H1 (cell line): ENCODE measurements at regions not wholly inside any gene's neighbourhood (a gene's known extent, or its start where the extent isn't known, plus 50 kb on each side); places are given as distances from the start of the nearest gene placed in this dataset.
A peak's percentile ranks its signal among the peaks of the same experiment; 100 is the strongest.

Source experiments
- CTCF ChIA-PET: fragments of 300-600 bp; sonication (Branson Sonifier 250); formaldehyde crosslinking; loops from one replicate; lab custom pipeline; 2021; ENCODE audit not compliant: partially characterized antibody; lab: Charles Lee
- POLR2A ChIA-PET: fragments of 300-600 bp; sonication (Branson Sonifier 250); formaldehyde crosslinking; loops from one replicate; lab custom pipeline; 2021; ENCODE audit warnings: inconsistent platforms; ENCODE audit not compliant: partially characterized antibody; lab: Charles Lee
- DNase-seq, 2 experiments: peaks; one replicate each; pipeline versions ENCODE4 v3.0.0 to v3.0.0-alpha.2; 2010 to 2022; ENCODE audit warnings: low spot score in 2 of 2, low read depth in 1 of 2, mixed read lengths in 1 of 2
- FAIRE-seq: peaks from 2 replicates; lab custom pipeline; 2011; peaks lifted over from hg19 to GRCh38; lab: Jason Lieb, UNC
- H2AFZ ChIP-seq: 2 replicates; pipeline ENCODE4 v1.8.1; 2012; ENCODE audit warnings: low read length, inconsistent platforms
- H2AK5ac ChIP-seq: 2 replicates; pipeline ENCODE4 v1.6.1; 2013; ENCODE audit warnings: low read depth, low read length
- H2BK120ac ChIP-seq: replicated peaks from 2 replicates; pipeline ENCODE3; 2013; ENCODE audit warnings: low read depth, low read length, inconsistent platforms
- H2BK12ac ChIP-seq: 2 replicates; pipeline ENCODE4 v1.6.1; 2013; ENCODE audit warnings: low read depth, low read length
- H2BK15ac ChIP-seq: 2 replicates; pipeline ENCODE4 v1.6.1; 2013; ENCODE audit warnings: low read length
- H2BK20ac ChIP-seq: 2 replicates; pipeline ENCODE4 v1.6.1; 2013; ENCODE audit warnings: low read length
- H2BK5ac ChIP-seq: 2 replicates; pipeline ENCODE4 v1.6.1; 2013; ENCODE audit warnings: low read depth, low read length
- H3K14ac ChIP-seq: 2 replicates; pipeline ENCODE4 v1.6.1; 2013; ENCODE audit warnings: inconsistent platforms; ENCODE audit not compliant: insufficient read length
- H3K18ac ChIP-seq: 2 replicates; pipeline ENCODE4 v1.6.1; 2013; ENCODE audit warnings: low read length; ENCODE audit errors: extremely low read depth
- H3K23ac ChIP-seq: 2 replicates; pipeline ENCODE4 v1.6.1; 2013; ENCODE audit warnings: inconsistent platforms; ENCODE audit not compliant: insufficient read length
- H3K23me2 ChIP-seq: 2 replicates; pipeline ENCODE4 v1.6.1; 2013; ENCODE audit warnings: low read depth, low read length
- H3K27ac ChIP-seq: 2 replicates; pipeline ENCODE4 v1.6.1; 2011; ENCODE audit warnings: low read depth, low read length, inconsistent platforms
- H3K27me3 ChIP-seq, 4 experiments: replicated peaks in 1 of 4; 1 replicate in 1 of 4; 2 replicates in 3 of 4; pipeline versions ENCODE4 v1.6.1 to v1.8.1; 2011 to 2013; ENCODE audit warnings: low read length in 3 of 4, mild to moderate bottlenecking in 3 of 4, inconsistent platforms in 2 of 4, mixed read lengths in 2 of 4, moderate library complexity in 1 of 4; ENCODE audit not compliant: control insufficient read depth in 3 of 4, insufficient read depth in 3 of 4; ENCODE audit errors: extremely low read depth in 1 of 4
- H3K36me3 ChIP-seq, 4 experiments: 2 replicates each; pipeline versions ENCODE4 v1.6.1 to v1.8.1; 2011 to 2013; ENCODE audit warnings: mild to moderate bottlenecking in 4 of 4, low read length in 3 of 4, moderate library complexity in 2 of 4, control low read depth in 1 of 4, inconsistent platforms in 1 of 4; ENCODE audit not compliant: insufficient read depth in 4 of 4, control insufficient read depth in 2 of 4
- H3K4ac ChIP-seq: replicated peaks from 2 replicates; pipeline ENCODE3; 2013; ENCODE audit warnings: low read length, low read depth, mixed read lengths, inconsistent platforms; ENCODE audit not compliant: insufficient read length
- H3K4me1 ChIP-seq, 4 experiments: replicated peaks in 1 of 4; 1 replicate in 1 of 4; 2 replicates in 3 of 4; pipeline versions ENCODE4 v1.6.1 to v1.8.1; 2011 to 2013; ENCODE audit warnings: low read length in 3 of 4, inconsistent platforms in 2 of 4, mixed read lengths in 1 of 4; ENCODE audit not compliant: insufficient read depth in 4 of 4, control insufficient read depth in 3 of 4
- H3K4me2 ChIP-seq, 2 experiments: 2 replicates each; pipeline versions ENCODE4 v1.6.1 to v1.8.1; 2011 to 2013; ENCODE audit warnings: low read depth in 2 of 2, low read length in 2 of 2, control low read depth in 1 of 2, inconsistent platforms in 1 of 2, mild to moderate bottlenecking in 1 of 2; ENCODE audit not compliant: insufficient read depth in 1 of 2
- H3K4me3 ChIP-seq, 4 experiments: fragments of 200-600, 300-600 bp in 1 of 4; sonication (generic), shearing (Covaris generic), sonication (Bioruptor Twin) in 1 of 4; 2 replicates each; pipeline versions ENCODE4 v1.5.1 to v1.8.1; 2011 to 2016; ENCODE audit warnings: low read length in 4 of 4, low read depth in 3 of 4, control low read depth in 2 of 4, inconsistent platforms in 2 of 4, mild to moderate bottlenecking in 2 of 4, mixed read lengths in 1 of 4, moderate library complexity in 1 of 4; ENCODE audit not compliant: insufficient read depth in 2 of 4; ENCODE audit errors: extremely low read depth in 1 of 4
- H3K56ac ChIP-seq: replicated peaks from 2 replicates; pipeline ENCODE3; 2013; ENCODE audit warnings: low read depth, mild to moderate bottlenecking, mixed read lengths, low read length, inconsistent platforms; ENCODE audit not compliant: insufficient read length
- H3K79me1 ChIP-seq: 2 replicates; pipeline ENCODE4 v1.6.1; 2013; ENCODE audit warnings: low read depth, low read length, control low read depth
- H3K79me2 ChIP-seq, 2 experiments: 2 replicates each; pipeline versions ENCODE4 v1.6.1 to v1.8.1; 2012 to 2013; ENCODE audit warnings: low read length in 2 of 2, mild to moderate bottlenecking in 2 of 2, inconsistent platforms in 1 of 2; ENCODE audit not compliant: insufficient read depth in 2 of 2, control insufficient read depth in 1 of 2
- H3K9ac ChIP-seq, 4 experiments: replicated peaks in 1 of 4; 1 replicate in 1 of 4; 2 replicates in 3 of 4; pipeline versions ENCODE4 v1.6.1 to v1.8.1; 2011 to 2013; ENCODE audit warnings: low read depth in 3 of 4, low read length in 3 of 4, control low read depth in 2 of 4, mild to moderate bottlenecking in 2 of 4, moderate library complexity in 2 of 4, inconsistent platforms in 1 of 4; ENCODE audit errors: extremely low read depth in 1 of 4
- H3K9me3 ChIP-seq, 2 experiments: 2 replicates each; pipeline versions ENCODE4 v1.6.1 to v1.8.1; 2012 to 2013; ENCODE audit warnings: mild to moderate bottlenecking in 2 of 2, moderate library complexity in 2 of 2, control low read depth in 1 of 2, inconsistent platforms in 1 of 2, low read depth in 1 of 2, low read length in 1 of 2, mixed read lengths in 1 of 2; ENCODE audit not compliant: insufficient read depth in 2 of 2
- H4K20me1 ChIP-seq, 2 experiments: replicated peaks in 1 of 2; 2 replicates each; pipeline versions ENCODE3 to v1.8.1; 2011 to 2013; ENCODE audit warnings: inconsistent platforms in 2 of 2, low read length in 2 of 2, mild to moderate bottlenecking in 1 of 2; ENCODE audit not compliant: insufficient read depth in 2 of 2, control insufficient read depth in 1 of 2
- H4K5ac ChIP-seq: 2 replicates; pipeline ENCODE4 v1.6.1; 2013; ENCODE audit warnings: low read length, low read depth, mixed read lengths, inconsistent platforms; ENCODE audit not compliant: insufficient read length
- H4K8ac ChIP-seq: 2 replicates; pipeline ENCODE4 v1.8.0; 2013; ENCODE audit warnings: mild to moderate bottlenecking, moderate library complexity, low read length, inconsistent platforms; ENCODE audit not compliant: insufficient read depth; ENCODE audit errors: extremely low read depth
- H4K91ac ChIP-seq: replicated peaks from 2 replicates; pipeline ENCODE3; 2013; ENCODE audit warnings: low read length, mixed read lengths, inconsistent platforms; ENCODE audit not compliant: insufficient read length
- CBX5 ChIP-seq: fragments of 300-800, 300-1000 bp; sonication (generic); IDR thresholded peaks from 2 replicates; pipeline ENCODE4 v1.7.1; 2016; ENCODE audit warnings: antibody characterized with exemption, low read length, low read depth
- KDM1A ChIP-seq: fragments of 200-600, 300-600 bp; sonication (generic); IDR thresholded peaks from 2 replicates; pipeline ENCODE4 v1.7.1; 2016; ENCODE audit warnings: mild to moderate bottlenecking, low read length, borderline replicate concordance
- KDM5A ChIP-seq: fragments of 200-600 bp; IDR thresholded peaks from 2 replicates; pipeline ENCODE4 v1.7.1; 2012; ENCODE audit warnings: mild to moderate bottlenecking, low read length, inconsistent platforms, mixed read lengths
- RNF2 ChIP-seq: fragments of 200-900, 300-1000 bp; sonication (generic); IDR thresholded peaks from 2 replicates; pipeline ENCODE4 v1.7.1; 2016; ENCODE audit warnings: borderline replicate concordance, low read depth, mild to moderate bottlenecking, antibody characterized with exemption, low read length; ENCODE audit not compliant: poor library complexity, severe bottlenecking; ENCODE audit errors: missing control alignments
- SUZ12 ChIP-seq: fragments of 200-600 bp; sonication (generic); IDR thresholded peaks from 2 replicates; pipeline ENCODE4 v1.6.1; 2012; ENCODE audit warnings: mild to moderate bottlenecking, inconsistent platforms, low read length, moderate library complexity, mixed read lengths
- WGBS, 2 experiments: shearing (Covaris generic) in 1 of 2; methylation state at CpG; one replicate each; pipeline versions ENCODE4 v1.1.6 to v1.1.7; 2013 to 2015; ENCODE audit warnings: low lambda C conversion rate in 2 of 2, mixed read lengths in 2 of 2, inconsistent platforms in 1 of 2, low coverage in 1 of 2, missing lambda C conversion rate in 1 of 2; ENCODE audit not compliant: insufficient replicate concordance in 2 of 2, insufficient coverage in 1 of 2, insufficient read length in 1 of 2; ENCODE audit errors: extremely low coverage in 1 of 2, missing lambda C conversion rate in 1 of 2; 5-methylcytosine and 5-hydroxymethylcytosine counted together

DNA sequence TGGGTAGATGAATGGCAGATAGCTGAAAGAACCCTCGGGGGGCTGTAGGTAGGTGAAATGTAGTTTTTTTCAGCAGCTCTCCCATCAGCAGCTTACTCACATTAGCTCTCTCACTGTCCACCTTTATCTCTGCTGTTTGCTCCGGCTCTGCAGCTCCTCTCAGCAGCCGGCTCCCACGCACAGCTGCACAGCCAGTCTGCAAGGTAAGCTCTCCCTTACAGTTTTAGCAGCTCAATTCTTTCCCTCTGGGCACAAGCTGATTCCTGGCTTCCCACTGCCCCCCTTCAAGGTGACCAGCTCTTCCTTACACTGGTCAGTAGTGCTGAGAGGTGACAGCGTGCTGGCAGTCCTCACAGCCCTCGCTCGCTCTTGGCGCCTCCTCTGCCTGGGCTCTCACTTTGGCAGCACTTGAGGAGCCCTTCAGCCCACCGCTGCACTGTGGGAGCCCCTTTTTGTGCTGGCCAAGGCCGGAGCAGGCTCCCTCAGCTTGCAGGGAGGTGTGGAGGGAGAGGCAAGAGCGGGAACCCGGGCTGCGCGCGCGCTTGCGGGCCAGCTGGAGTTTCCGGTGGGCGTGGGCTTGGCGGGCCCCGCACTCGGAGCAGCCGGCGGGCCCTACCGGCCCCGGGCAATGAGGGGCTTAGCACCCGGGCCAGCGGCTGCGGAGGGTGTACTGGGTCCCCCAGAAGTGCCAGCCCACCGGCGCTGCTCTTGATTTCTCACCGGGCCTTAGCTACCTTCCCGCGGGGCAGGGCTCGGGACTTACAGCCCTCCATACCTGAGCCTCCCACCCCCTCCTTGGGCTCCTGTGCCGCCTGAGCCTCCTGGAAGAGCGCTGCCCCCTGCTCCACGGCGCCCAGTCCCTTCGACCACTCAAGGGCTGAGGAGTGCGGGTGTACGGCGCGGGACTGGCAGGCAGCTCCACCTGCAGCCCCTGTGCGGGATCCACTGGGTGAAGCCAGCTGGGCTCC is 393.6 kb downstream of the CENPC start:
- Histone ChIP-seq H2AFZ (peak overlapping the region; percentile 66; the same call in 1 of the 2 replicates), H3K23ac (no peak overlapping the region), H3K4me2 (no peak overlapping the region), H3K56ac (no peak overlapping the region), H4K20me1 (no peaks in the 10 kb centered on the region), H3K4me3 (no peak overlapping the region), H3K14ac (no peak overlapping the region), H3K9ac (no peak overlapping the region), H3K23me2 (no peaks in the 10 kb centered on the region; the same call in 1 of the 2 replicates), H4K5ac (no peak overlapping the region), H3K9me3 (no peaks in the 10 kb centered on the region), H4K8ac (peak overlapping the region; percentile 71; the same call in 1 of the 2 replicates), H3K36me3 (no peaks in the 10 kb centered on the region), H3K79me1 (no peaks in the 10 kb centered on the region), H2BK15ac (no peak overlapping the region), H2BK120ac (no peak overlapping the region), H3K27ac (no peak overlapping the region), H2BK5ac (no peak overlapping the region), H3K18ac (no peak overlapping the region), H3K27me3 (no peaks in the 10 kb centered on the region), H4K91ac (no peak overlapping the region), H2AK5ac (no peak overlapping the region), H3K79me2 (no peaks in the 10 kb centered on the region), H2BK12ac (no peak overlapping the region), H3K4me1 (no peaks in the 10 kb centered on the region), H3K4ac (no peak overlapping the region), H2BK20ac (no peak overlapping the region)
- TF ChIP-seq KDM5A, result no peak
- TF ChIP-seq SUZ12, result no peak
- no peak for TF ChIP-seq RNF2
- no peak for TF ChIP-seq CBX5
- TF ChIP-seq KDM1A, result no peak
- DNase-seq, result no peak
- ChIA-PET POLR2A (interaction anchor here (0.6 kb wide), 1 partner anchor 36 kb away, joined by 3 read pairs; no protein-coding TSS in a partner anchor), CTCF (interaction anchor here (0.6 to 1.9 kb wide), 7 partner anchors 8 to 490 kb away, joined by 3 to 11 read pairs (median 3); no protein-coding TSS in a partner anchor)
- 92% methylated on average over 18 of the region's 45 CpGs; no CpG with 5 or more reads in 1 of the 2 experiments for WGBS, 2 experiments
- no peak for FAIRE-seq
